ENCODE measurements at regions not wholly inside any gene's neighbourhood (a gene's known extent, or its start where the extent isn't known, plus 50 kb on each side); places are given as distances from the start of the nearest gene placed in this dataset.
"Not testable (repeated sequence)": the region's sequence is repeated elsewhere in the genome, so short reads cannot be mapped to it uniquely, and the experiment has no call there.

DNA sequence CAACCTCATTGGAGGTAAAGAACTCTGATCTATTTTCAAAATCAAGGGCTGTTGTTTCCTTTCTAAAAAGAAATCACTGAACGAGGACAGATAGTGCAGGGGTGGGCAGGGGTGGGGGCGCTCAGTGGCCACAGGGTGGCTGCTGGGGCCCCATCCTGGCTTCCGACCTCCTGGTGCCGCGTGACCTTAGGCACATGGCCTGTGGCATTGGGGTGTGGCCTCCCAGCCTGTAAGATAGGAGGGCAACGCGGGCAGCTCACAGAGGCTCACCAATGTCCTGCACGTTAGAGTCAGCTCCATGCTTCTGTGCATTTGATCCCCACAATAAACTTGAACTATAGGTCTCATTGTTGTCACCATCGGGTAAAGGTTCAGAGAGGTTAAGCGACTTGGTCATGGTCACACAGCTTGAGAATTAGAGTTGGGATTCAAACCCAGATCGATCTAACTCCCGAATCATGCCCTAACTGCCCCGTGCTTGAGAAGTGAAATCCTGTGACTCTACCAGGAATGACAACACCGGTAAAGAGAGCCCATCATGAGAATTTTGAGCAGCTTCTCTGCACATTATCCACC lies 148.0 kb upstream of the SLC6A11 start:
- DNase-seq: no peak

- DNase-seq: no peak
Measured at GRCh38 chr3:10669490-10670048, 146.5 kb upstream of the SLC6A11 start.

GRCh38 chr3:10672422-10672821 lies 143.6 kb upstream of the SLC6A11 start:
- no peak for DNase-seq

- DNase-seq: no peak
Measured at GRCh38 chr3:10674578-10674977, 141.4 kb upstream of the SLC6A11 start.

GRCh38 chr3:10676905-10677304 lies 139.1 kb upstream of the SLC6A11 start:
- DNase-seq: no peak

- DNase-seq: no peak
Measured at GRCh38 chr3:10678796-10679376, 137.1 kb upstream of the SLC6A11 start.

GRCh38 chr3:10680796-10681195 lies 135.2 kb upstream of the SLC6A11 start:
- no peak for DNase-seq

DNA sequence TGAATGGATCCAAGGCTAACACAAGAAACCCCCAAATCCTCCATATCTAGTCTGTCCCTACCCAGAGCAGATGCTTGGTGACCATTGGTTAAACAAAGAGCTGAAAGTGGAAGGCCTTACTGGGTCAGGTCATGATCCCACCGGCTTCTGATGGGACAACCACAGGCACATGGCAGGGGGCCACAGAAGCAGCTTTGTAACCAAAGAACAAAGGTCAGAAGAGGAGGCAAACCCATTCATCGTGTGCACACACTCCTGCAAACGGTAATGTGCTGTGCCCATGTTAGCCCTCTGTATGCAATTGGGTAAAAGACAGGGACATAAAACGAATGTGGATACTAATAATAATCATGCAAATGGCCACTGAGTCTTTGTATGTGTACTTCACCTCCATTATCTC lies 133.3 kb upstream of the SLC6A11 start:
- no peak for DNase-seq

DNA sequence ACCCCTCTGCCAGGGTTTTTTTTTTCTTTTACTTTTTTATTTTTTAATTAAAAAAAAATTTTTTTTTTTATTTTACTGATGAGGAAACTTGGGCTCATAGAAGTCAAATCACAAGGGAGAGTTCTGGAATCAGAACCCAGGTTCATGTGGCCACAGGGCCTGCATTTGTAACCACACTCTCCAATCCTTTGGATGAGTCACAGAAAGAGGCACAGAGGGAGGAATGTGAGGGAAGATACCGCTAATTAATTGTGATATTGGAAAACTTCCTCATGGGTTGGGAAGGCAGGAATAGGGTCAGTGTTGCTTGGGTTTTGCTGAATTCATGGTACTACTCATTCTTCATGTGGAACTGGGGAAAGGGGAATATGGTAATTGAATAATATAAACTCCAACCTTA lies 132.9 kb upstream of the SLC6A11 start:
- DNase-seq: no peak

DNA sequence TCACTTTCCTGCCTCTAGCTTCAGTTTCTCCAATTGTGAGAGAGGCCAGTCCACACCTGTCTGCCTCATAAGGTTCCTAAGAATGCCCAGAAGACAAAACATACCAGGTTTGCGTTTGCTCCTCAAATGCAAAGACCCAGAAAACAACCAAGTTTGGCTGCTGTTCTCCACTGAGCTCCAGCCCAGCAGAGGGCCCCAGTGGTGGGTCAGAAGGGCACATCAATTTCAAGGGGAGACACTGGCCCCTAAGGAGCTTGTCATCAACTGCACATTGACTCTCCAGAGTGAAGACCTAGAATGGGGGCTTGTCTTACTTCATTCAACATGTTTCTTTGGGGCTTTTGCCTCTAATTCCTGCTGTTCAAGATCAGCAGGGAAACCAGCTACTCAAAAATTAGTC lies 127.9 kb upstream of the SLC6A11 start:
- no peak for DNase-seq

DNA sequence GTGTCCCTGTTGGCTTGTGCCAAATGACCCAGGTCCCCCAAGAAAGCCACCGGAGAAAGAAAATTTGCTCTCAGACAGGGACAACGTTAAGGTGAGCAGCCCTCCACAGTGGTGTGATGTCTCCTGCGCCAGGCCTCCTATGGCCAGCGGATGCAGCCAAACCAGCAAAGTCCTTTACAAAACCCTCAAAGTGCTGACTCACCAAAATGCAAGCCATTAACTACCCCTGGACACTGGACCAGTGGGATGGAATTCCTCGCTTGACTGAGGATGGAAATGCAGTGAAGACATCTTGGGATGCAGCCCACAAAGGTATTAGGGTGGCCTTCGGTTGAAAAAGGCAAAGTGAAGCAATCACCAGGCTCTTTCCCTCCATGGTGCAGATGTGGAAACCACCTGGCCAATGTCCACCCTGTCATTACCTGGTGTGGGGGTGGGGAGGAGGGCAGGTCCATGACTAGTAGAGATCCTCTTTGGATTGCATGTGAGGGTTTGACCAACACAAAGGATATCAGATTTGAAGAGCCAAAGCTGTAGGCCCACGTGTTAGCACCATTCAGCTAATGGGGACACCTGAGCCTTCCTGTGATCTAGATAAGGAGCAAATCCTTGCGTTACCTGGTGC lies 127.4 kb upstream of the SLC6A11 start:
- no peak for DNase-seq

GRCh38 chr3:10692039-10692622 lies 123.9 kb upstream of the SLC6A11 start:
- no peak for DNase-seq

DNA sequence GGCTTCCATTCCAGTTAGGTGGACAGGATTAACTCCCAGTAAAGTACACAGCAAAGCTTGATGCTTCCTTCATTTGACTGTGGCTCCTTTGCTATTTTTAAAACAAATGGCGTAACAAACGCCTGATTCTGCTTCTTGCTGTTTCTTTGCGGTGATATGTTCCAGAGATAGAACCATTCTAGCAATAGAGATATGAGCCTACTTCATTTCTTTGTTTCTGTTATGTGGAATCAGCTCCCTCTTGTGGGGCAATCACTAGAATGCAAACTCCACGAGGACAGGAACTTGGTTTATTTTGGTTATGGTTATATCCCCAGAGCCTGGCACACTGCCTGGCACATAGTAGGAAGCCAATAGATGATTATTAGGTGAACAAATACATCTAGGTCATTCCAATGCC lies 122.6 kb upstream of the SLC6A11 start:
- no peak for DNase-seq

- no peak for DNase-seq
Measured at GRCh38 chr3:10694179-10694578, 121.8 kb upstream of the SLC6A11 start.

DNA sequence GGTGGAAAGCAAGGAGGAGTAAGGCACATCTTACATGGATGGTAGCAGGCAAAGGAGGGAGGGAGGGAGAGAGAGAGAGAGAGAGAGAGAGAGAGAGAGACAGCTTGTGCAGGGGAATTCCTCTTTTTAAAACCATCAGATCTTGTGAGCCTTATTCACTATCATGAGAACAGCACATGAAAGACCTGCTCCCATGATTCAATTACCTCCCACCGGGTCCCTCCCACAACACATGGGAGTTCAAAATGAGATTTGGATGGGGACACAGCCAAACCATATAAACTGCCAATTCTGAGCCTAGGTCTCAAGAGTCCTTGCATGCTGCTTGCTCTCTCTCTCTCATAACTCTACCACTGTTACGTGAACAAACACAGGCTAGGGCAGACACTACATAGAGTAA lies 120.8 kb upstream of the SLC6A11 start:
- not testable (repeated sequence) for DNase-seq

- no peak for DNase-seq
Measured at GRCh38 chr3:10695595-10696285, 120.3 kb upstream of the SLC6A11 start.

- DNase-seq: no peak
Measured at GRCh38 chr3:10697918-10698317, 118.1 kb upstream of the SLC6A11 start.

DNA sequence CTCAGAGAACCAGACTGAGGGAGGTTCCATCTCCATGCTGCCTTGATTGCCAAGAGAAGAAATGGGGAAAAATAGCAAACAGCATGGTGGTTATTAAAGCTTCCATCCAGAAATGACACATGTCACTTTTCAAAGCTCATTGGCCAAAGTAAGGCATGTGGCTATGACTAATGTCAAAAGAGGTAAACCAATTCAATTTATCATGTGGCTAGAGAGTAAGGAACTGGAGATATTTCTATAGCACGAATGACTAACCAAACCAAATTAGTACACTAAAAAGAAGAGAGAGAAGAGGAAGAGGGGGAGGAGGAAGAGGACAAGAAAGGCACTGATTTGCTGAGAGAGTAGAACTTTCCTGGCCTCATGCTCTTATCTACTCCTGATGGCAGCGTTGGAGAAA lies 115.2 kb upstream of the SLC6A11 start:
- no peak for DNase-seq

- no peak for DNase-seq
Measured at GRCh38 chr3:10702961-10703740, 112.9 kb upstream of the SLC6A11 start.

DNA sequence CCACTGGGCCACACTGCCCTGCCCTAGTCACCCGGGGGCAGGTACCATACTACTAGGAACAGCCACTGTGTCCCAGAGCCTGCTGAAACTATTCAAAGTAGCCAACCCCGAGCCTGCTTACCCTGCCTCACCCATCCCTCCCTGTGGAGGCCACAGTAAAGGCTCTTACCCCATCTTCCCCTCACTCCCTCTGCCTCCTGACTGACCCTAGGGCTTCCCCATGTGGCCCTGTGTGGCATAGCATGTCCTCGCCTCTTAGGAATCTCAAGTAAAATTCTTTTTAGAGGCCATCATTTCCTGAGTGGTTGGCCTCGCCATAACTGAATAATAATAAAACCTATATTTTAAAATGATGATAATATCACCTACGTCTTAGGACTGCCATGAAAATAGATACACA lies 112.2 kb upstream of the SLC6A11 start:
- no peak for DNase-seq

GRCh38 chr3:10706156-10706739 lies 109.8 kb upstream of the SLC6A11 start:
- no peak for DNase-seq

DNA sequence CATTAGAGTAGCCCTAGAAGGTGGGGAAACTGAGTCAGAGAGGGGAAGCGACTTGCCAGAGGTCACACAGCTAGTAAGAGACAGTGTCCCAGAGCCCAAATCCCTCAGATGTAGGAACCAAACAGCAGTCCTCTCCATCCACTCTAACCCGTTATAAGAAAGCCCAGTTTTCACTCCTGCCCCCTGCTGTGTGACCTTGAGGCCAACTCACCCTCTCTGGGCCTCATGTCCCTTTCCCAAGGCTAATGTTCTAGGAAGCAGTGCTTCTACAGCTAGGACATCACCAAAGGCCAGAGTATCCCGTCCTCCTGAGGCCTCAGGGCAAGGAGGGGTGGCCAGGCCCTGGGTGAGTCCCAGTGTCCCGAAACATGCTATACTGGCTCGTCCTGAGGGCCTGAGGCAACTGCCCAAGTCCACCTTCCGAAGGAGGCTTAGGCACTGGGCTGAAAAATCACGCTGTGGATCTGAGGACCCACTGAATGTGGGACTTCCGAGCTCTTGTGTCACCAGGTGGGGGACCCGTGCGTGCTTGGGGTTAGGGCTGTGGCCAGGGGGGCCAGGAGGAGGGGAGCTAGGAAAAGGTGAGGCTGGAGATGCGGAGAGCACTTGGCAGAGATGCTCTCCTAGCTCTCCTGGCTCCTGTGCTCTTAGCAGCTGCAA lies 109.2 kb upstream of the SLC6A11 start:
- no peak for DNase-seq
